Endothelial cell (in vitro differentiated cells): ENCODE measurements at regions not wholly inside any gene's neighbourhood (a gene's known extent, or its start where the extent isn't known, plus 50 kb on each side); places are given as distances from the start of the nearest gene placed in this dataset.

ENCODE experiments used
- DNase-seq: peaks from one replicate; pipeline ENCODE4 v3.0.0; 2021; ENCODE audit warnings: low spot score
- H3K27ac Mint-ChIP-seq: one replicate; pipeline ENCODE4 v1.8.0; 2021; ENCODE audit warnings: mixed read lengths, inconsistent platforms; ENCODE audit not compliant: unreplicated experiment
- H3K27me3 Mint-ChIP-seq: one replicate; pipeline ENCODE4 v1.8.0; 2021; ENCODE audit warnings: mild to moderate bottlenecking, moderate library complexity, mixed read lengths, inconsistent platforms; ENCODE audit not compliant: unreplicated experiment
- H3K36me3 Mint-ChIP-seq: one replicate; pipeline ENCODE4 v1.8.0; 2021; ENCODE audit warnings: mild to moderate bottlenecking, low read depth, mixed read lengths, inconsistent platforms; ENCODE audit not compliant: unreplicated experiment
- H3K4me1 Mint-ChIP-seq: one replicate; pipeline ENCODE4 v1.8.0; 2021; ENCODE audit warnings: mild to moderate bottlenecking, mixed read lengths, inconsistent platforms; ENCODE audit not compliant: unreplicated experiment
- H3K4me3 Mint-ChIP-seq: one replicate; pipeline ENCODE4 v1.8.0; 2021; ENCODE audit warnings: mild to moderate bottlenecking, mixed read lengths, inconsistent platforms; ENCODE audit not compliant: unreplicated experiment
- H3K9me3 Mint-ChIP-seq: one replicate; pipeline ENCODE4 v1.8.0; 2021; ENCODE audit warnings: mixed read lengths, inconsistent platforms; ENCODE audit not compliant: unreplicated experiment
- TF ChIP-seq, protein P1 (sequence below): fragments of 200-600 bp; sonication (generic); IDR thresholded peaks from one replicate; pipeline ENCODE4 v1.5.0; 2021; ENCODE audit warnings: antibody characterized with exemption; ENCODE audit not compliant: unreplicated experiment

DNA sequence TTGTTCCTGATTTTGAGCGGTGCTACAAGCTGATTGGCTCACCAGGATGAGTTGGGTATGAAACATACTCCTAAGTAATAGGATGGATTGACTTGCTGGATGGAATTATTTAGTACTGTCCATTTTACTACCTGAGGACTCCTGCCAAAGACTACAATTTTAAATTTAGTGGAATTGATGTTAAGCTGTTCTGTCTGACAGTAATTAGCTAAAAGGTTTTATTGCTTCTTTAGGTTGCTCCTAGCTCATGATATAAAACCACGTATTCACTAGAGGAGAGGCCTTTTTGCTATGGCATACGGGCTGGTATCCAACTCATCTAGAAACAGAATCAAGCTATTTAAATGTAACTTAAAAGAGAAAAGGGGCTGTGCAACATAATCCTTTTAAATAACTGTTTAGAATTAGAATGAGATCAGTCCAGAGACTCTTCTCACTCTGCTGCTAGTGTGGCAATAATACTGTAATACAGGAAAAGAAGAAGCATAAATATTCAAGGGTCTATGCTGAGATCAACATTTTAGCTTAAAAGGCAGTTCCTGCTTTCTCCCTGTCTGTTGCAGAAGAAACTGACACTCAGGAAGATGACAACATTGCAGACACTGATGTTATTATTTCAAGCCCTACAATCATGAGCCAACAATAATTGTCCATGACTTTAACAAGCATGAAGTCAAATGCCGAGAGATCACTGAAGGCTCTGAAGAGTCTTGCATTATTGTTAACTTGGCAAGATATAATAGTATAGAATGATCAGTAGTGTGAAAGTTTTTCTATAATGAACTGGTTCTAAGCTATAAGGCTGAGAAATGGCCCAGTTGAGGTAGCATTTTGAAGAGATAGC is 258.7 kb upstream of the ADGRL4 start:
- Mint-ChIP-seq H3K27me3 (no peaks in the 10 kb centered on the region), H3K4me1 (peaks cover 16% of the 10 kb centered on the region), H3K9me3 (no peaks in the 10 kb centered on the region), H3K27ac (no peak overlapping the region), H3K36me3 (peaks cover 2% of the 10 kb centered on the region), H3K4me3 (no peak overlapping the region)
- TF ChIP-seq, protein P1, sequence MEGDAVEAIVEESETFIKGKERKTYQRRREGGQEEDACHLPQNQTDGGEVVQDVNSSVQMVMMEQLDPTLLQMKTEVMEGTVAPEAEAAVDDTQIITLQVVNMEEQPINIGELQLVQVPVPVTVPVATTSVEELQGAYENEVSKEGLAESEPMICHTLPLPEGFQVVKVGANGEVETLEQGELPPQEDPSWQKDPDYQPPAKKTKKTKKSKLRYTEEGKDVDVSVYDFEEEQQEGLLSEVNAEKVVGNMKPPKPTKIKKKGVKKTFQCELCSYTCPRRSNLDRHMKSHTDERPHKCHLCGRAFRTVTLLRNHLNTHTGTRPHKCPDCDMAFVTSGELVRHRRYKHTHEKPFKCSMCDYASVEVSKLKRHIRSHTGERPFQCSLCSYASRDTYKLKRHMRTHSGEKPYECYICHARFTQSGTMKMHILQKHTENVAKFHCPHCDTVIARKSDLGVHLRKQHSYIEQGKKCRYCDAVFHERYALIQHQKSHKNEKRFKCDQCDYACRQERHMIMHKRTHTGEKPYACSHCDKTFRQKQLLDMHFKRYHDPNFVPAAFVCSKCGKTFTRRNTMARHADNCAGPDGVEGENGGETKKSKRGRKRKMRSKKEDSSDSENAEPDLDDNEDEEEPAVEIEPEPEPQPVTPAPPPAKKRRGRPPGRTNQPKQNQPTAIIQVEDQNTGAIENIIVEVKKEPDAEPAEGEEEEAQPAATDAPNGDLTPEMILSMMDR: no peak
- no peak for DNase-seq

DNA sequence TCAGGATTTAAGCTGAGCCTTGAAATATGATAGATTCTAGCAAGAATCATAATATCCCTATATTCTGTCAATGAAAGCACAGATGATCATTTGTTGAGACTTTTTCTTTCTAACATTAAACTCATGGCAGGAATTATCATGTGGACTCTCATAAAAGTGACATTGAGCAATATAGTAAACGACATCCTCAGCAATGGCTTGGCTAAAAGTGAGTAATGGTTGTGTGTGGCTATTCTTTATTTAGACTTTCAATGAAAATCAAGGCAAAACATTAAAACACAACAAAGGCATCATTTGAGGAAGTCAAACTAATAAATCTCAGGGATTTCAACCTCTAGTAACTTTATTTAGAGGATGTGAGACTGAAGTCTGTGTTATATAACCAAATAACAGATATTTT is 257.8 kb upstream of the ADGRL4 start:
- Mint-ChIP-seq H3K36me3 (no peaks in the 10 kb centered on the region), H3K4me1 (peaks cover 14% of the 10 kb centered on the region), H3K27ac (no peak overlapping the region), H3K27me3 (no peaks in the 10 kb centered on the region), H3K4me3 (no peak overlapping the region), H3K9me3 (no peaks in the 10 kb centered on the region)
- no peak for DNase-seq
- TF ChIP-seq, protein P1: no peak

DNA sequence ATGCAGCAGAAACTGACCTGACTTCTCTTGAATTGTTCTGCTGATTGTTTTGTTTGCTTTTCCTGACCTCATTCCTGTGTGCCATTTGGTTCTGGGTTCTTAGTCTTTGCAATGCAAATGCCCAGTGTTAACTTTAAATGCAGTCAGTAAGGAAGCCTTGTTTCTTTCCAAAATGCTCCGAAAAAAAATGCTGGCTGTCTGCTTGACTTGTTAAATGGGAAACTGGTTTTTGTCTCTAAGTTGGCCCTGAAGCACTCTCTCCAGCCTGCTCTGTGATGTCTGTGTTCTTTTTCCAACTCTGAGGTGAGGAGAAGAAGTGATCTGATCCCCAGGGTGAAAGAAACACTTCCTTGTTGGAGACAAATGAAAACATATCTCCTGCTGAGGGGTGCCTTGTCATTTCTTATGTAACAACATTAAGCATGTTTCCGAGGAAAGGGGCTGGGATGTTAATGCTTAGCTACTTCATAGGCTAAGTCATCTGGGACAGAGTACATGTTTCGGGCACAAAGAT is 256.3 kb upstream of the ADGRL4 start:
- Mint-ChIP-seq H3K9me3 (no peaks in the 10 kb centered on the region), H3K4me1 (peaks cover 14% of the 10 kb centered on the region), H3K4me3 (no peak overlapping the region), H3K36me3 (no peaks in the 10 kb centered on the region), H3K27ac (no peak overlapping the region), H3K27me3 (no peaks in the 10 kb centered on the region)
- no peak for DNase-seq
- TF ChIP-seq, protein P1: no peak

DNA sequence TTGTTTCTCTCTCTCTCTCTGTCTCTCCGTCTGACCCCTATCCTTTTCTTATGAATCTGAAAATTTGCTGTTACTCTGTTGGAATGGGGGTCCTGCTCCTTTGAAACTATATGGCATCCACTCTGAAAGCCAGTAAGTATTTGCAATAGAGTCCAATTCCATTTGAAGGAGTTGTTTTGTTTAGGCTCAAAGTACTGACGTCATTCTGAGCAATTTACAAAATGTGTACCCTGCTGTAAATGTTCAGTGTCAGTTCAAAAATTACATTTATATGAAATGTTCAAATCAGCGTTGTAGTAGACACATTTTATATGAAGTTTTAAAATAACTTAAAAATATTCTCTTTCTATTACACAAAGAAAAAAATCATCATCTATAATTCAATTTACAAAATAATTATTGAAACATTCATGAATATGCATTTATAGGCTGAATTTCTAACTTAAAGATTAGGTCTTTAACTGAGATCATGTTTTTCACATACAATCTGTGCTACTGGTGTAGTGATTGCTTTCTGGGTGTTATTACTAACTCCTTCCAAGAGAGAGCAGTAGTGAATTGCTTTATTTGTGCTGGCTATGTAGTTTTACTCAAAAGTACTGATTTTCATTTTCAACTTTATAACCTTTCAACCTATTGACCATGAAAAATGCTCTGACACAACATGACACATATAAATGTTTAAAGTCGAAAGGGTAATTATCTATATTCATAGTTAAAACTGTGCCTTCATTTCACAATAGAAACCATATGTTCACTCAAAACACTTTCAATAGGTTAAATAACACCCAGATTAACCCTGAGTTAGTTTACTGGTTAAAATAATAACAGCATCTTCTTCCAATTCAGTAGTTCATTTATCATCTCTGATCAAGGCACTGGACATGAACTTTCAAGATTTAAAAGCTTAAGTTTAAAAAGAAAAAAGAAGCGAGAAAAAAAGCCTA is 253.1 kb upstream of the ADGRL4 start:
- no peak overlapping the region for H3K27ac Mint-ChIP-seq
- no peak for DNase-seq
- H3K4me1 Mint-ChIP-seq: peaks cover 14% of the 10 kb centered on the region
- no peak overlapping the region for H3K4me3 Mint-ChIP-seq
- TF ChIP-seq, protein P1: no peak
- H3K9me3 Mint-ChIP-seq: no peaks in the 10 kb centered on the region
- no peaks in the 10 kb centered on the region for H3K27me3 Mint-ChIP-seq
- H3K36me3 Mint-ChIP-seq: no peaks in the 10 kb centered on the region
